ENCODE measurements at regions not wholly inside any gene's neighbourhood (a gene's known extent, or its start where the extent isn't known, plus 50 kb on each side); places are given as distances from the start of the nearest gene placed in this dataset.

- H3K9me3 Mint-ChIP-seq (ENCODE audit: unreplicated experiment) = peaks cover 2% of the 10 kb centered on the region
- no peak overlapping the region for H3K4me3 Mint-ChIP-seq (ENCODE audit: unreplicated experiment)
- no peak overlapping the region for H3K27ac Mint-ChIP-seq (ENCODE audit: unreplicated experiment)
- no peak overlapping the region for H3K4me2 ChIP-seq (ENCODE audit: low read length)
- no peaks in the 10 kb centered on the region for H3K9me3 ChIP-seq (ENCODE audit: insufficient read depth, low read depth, low read length)
- no peak for TF ChIP-seq EZH2 (IDR thresholded peaks at IDR 0.05; ENCODE audit: insufficient read depth, low read length)
- TF ChIP-seq, protein P1, sequence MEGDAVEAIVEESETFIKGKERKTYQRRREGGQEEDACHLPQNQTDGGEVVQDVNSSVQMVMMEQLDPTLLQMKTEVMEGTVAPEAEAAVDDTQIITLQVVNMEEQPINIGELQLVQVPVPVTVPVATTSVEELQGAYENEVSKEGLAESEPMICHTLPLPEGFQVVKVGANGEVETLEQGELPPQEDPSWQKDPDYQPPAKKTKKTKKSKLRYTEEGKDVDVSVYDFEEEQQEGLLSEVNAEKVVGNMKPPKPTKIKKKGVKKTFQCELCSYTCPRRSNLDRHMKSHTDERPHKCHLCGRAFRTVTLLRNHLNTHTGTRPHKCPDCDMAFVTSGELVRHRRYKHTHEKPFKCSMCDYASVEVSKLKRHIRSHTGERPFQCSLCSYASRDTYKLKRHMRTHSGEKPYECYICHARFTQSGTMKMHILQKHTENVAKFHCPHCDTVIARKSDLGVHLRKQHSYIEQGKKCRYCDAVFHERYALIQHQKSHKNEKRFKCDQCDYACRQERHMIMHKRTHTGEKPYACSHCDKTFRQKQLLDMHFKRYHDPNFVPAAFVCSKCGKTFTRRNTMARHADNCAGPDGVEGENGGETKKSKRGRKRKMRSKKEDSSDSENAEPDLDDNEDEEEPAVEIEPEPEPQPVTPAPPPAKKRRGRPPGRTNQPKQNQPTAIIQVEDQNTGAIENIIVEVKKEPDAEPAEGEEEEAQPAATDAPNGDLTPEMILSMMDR (IDR thresholded peaks at IDR 0.05; ENCODE audit: insufficient read depth, low read depth, low read length) = no peak
- H3K4me1 ChIP-seq (ENCODE audit: insufficient read depth, low read length) = no peaks in the 10 kb centered on the region
- H3K36me3 Mint-ChIP-seq (ENCODE audit: low read depth, unreplicated experiment) = peaks cover 17% of the 10 kb centered on the region
- H2AFZ ChIP-seq (ENCODE audit: low read depth, low read length) = no peak overlapping the region
- no peak for DNase-seq (ENCODE audit: low read depth)
- H3K79me2 ChIP-seq (ENCODE audit: insufficient read depth, low read length) = no peaks in the 10 kb centered on the region
- no peaks in the 10 kb centered on the region for H3K36me3 ChIP-seq (ENCODE audit: insufficient read depth, low read length)
- no peaks in the 10 kb centered on the region for H4K20me1 ChIP-seq (ENCODE audit: insufficient read depth, low read length)
- no peak overlapping the region for H3K27ac ChIP-seq (ENCODE audit: low read depth, low read length)
- H3K27me3 ChIP-seq (ENCODE audit: insufficient read depth, low read length) = no peaks in the 10 kb centered on the region
- H3K4me1 Mint-ChIP-seq (ENCODE audit: low read depth, unreplicated experiment) = peaks cover 17% of the 10 kb centered on the region
- no peak overlapping the region for H3K4me3 ChIP-seq (ENCODE audit: insufficient read depth, low read depth, low read length)
- H3K27me3 Mint-ChIP-seq (ENCODE audit: low read depth, unreplicated experiment) = no peaks in the 10 kb centered on the region
- no peak for FAIRE-seq
- no peak overlapping the region for H3K9ac ChIP-seq (ENCODE audit: low read length)
Observed at GRCh38 chr1:167156466-167156865, 62.6 kb downstream of the STYXL2 start.

- H3K4me1 Mint-ChIP-seq (ENCODE audit: low read depth, unreplicated experiment) = peaks cover 14% of the 10 kb centered on the region
- FAIRE-seq = no peak
- no peak overlapping the region for H3K4me2 ChIP-seq (ENCODE audit: low read length)
Observed at GRCh38 chr1:167157114-167157513, 63.2 kb downstream of the STYXL2 start.

More at GRCh38 chr1:167157114-167157513, 63.2 kb downstream of the STYXL2 start:
- H3K27me3 Mint-ChIP-seq (ENCODE audit: low read depth, unreplicated experiment) = no peaks in the 10 kb centered on the region
- Histone ChIP-seq H3K27me3 (ENCODE audit: insufficient read depth, low read length) (no peaks in the 10 kb centered on the region), H4K20me1 (ENCODE audit: insufficient read depth, low read length) (no peaks in the 10 kb centered on the region), H3K4me3 (ENCODE audit: insufficient read depth, low read depth, low read length) (no peak overlapping the region), H3K79me2 (ENCODE audit: insufficient read depth, low read length) (no peaks in the 10 kb centered on the region), H3K9me3 (ENCODE audit: insufficient read depth, low read depth, low read length) (no peaks in the 10 kb centered on the region), H2AFZ (ENCODE audit: low read depth, low read length) (no peak overlapping the region), H3K4me1 (ENCODE audit: insufficient read depth, low read length) (no peaks in the 10 kb centered on the region), H3K9ac (ENCODE audit: low read length) (no peak overlapping the region), H3K36me3 (ENCODE audit: insufficient read depth, low read length) (no peaks in the 10 kb centered on the region), H3K27ac (ENCODE audit: low read depth, low read length) (no peak overlapping the region)
- H3K4me3 Mint-ChIP-seq (ENCODE audit: unreplicated experiment) = no peak overlapping the region
- TF ChIP-seq, protein P1 (IDR thresholded peaks at IDR 0.05; ENCODE audit: insufficient read depth, low read depth, low read length) = no peak
- TF ChIP-seq EZH2 (IDR thresholded peaks at IDR 0.05; ENCODE audit: insufficient read depth, low read length) = no peak
- H3K36me3 Mint-ChIP-seq (ENCODE audit: low read depth, unreplicated experiment) = peaks cover 22% of the 10 kb centered on the region
- DNase-seq (ENCODE audit: low read depth) = no peak
- H3K9me3 Mint-ChIP-seq (ENCODE audit: unreplicated experiment) = peaks cover 2% of the 10 kb centered on the region
- H3K27ac Mint-ChIP-seq (ENCODE audit: unreplicated experiment) = no peak overlapping the region
